Liver (tissue), 8 donors: ENCODE measurements at regions not wholly inside any gene's neighbourhood (a gene's known extent, or its start where the extent isn't known, plus 50 kb on each side); places are given as distances from the start of the nearest gene placed in this dataset.

Source experiments
- DNase-seq: peaks from one replicate; pipeline ENCODE4 v3.0.0-alpha.2; 2017; ENCODE audit warnings: low spot score
- H3K27ac ChIP-seq, 2 donors: one replicate each; pipeline ENCODE4 v1.7.0; 2013; ENCODE audit warnings: inconsistent platforms in 2 of 2, low read length in 2 of 2, control low read depth in 1 of 2, low read depth in 1 of 2, mild to moderate bottlenecking in 1 of 2
- H3K27me3 ChIP-seq, 4 donors: one replicate each; pipeline versions ENCODE4 v1.6.1 to v1.7.0; 2013; ENCODE audit warnings: low read length in 3 of 4, inconsistent platforms in 1 of 4, mild to moderate bottlenecking in 1 of 4, moderate library complexity in 1 of 4; ENCODE audit not compliant: control insufficient read depth in 4 of 4, insufficient read depth in 4 of 4
- H3K36me3 ChIP-seq, 4 donors: one replicate each; pipeline versions ENCODE4 v1.6.1 to v1.7.0; 2013; ENCODE audit warnings: low read length in 3 of 4, mild to moderate bottlenecking in 3 of 4, low read depth in 1 of 4, moderate library complexity in 1 of 4; ENCODE audit not compliant: control insufficient read depth in 4 of 4, insufficient read depth in 3 of 4
- H3K4me1 ChIP-seq, 4 donors: one replicate each; pipeline versions ENCODE4 v1.6.1 to v1.7.0; 2013; ENCODE audit warnings: low read length in 3 of 4, mild to moderate bottlenecking in 3 of 4, moderate library complexity in 1 of 4; ENCODE audit not compliant: control insufficient read depth in 4 of 4, insufficient read depth in 4 of 4
- H3K4me3 ChIP-seq, 3 donors: one replicate each; pipeline versions ENCODE4 v1.6.1 to v1.7.0; 2013; ENCODE audit warnings: low read length in 3 of 3, control low read depth in 1 of 3, low read depth in 1 of 3, mild to moderate bottlenecking in 1 of 3
- H3K9ac ChIP-seq, 2 donors: one replicate each; pipeline ENCODE4 v1.7.0; 2013; ENCODE audit warnings: low read length in 2 of 2, mild to moderate bottlenecking in 2 of 2, moderate library complexity in 2 of 2, control low read depth in 1 of 2, low read depth in 1 of 2
- H3K9me3 ChIP-seq, 4 donors: one replicate each; pipeline versions ENCODE4 v1.6.1 to v1.7.0; 2013; ENCODE audit warnings: low read length in 3 of 4; ENCODE audit not compliant: control insufficient read depth in 4 of 4
- EGR1 ChIP-seq, 2 donors: IDR thresholded peaks; 2 replicates each; pipeline ENCODE4 v1.6.1; 2016 to 2018; ENCODE audit warnings: antibody characterized with exemption in 2 of 2, low read depth in 2 of 2
- FOXA1 ChIP-seq: IDR thresholded peaks from 2 replicates; pipeline ENCODE4 v1.6.1; 2016; ENCODE audit warnings: antibody characterized with exemption
- FOXA2 ChIP-seq: IDR thresholded peaks from 2 replicates; pipeline ENCODE4 v1.6.1; 2016; ENCODE audit warnings: antibody characterized with exemption
- GABPA ChIP-seq, 2 donors: IDR thresholded peaks in 1 of 2; conservative IDR thresholded peaks in 1 of 2; 2 replicates each; pipeline ENCODE4 v1.6.1; 2016; ENCODE audit warnings: antibody characterized with exemption in 2 of 2, mild to moderate bottlenecking in 1 of 2, moderate library complexity in 1 of 2
- HNF4A ChIP-seq, 2 donors: conservative IDR thresholded peaks; 2 replicates each; pipeline ENCODE4 v1.6.1; 2016; ENCODE audit warnings: antibody characterized with exemption in 2 of 2, mild to moderate bottlenecking in 2 of 2
- HNF4G ChIP-seq: IDR thresholded peaks from 2 replicates; pipeline ENCODE4 v1.6.1; 2016; ENCODE audit warnings: antibody characterized with exemption
- JUND ChIP-seq, 2 donors: IDR thresholded peaks; 2 replicates each; pipeline ENCODE4 v1.6.1; 2016; ENCODE audit warnings: antibody characterized with exemption in 2 of 2
- NR2F2 ChIP-seq: IDR thresholded peaks from 2 replicates; pipeline ENCODE4 v1.6.1; 2016; ENCODE audit warnings: antibody characterized with exemption
- RAD21 ChIP-seq, 2 donors: IDR thresholded peaks; 2 replicates each; pipeline ENCODE4 v1.6.1; 2016; ENCODE audit warnings: antibody characterized with exemption in 2 of 2, mild to moderate bottlenecking in 2 of 2
- RXRA ChIP-seq, 2 donors: IDR thresholded peaks; 2 replicates each; pipeline ENCODE4 v1.6.1; 2017 to 2018; ENCODE audit warnings: antibody characterized with exemption in 2 of 2, mild to moderate bottlenecking in 1 of 2
- SP1 ChIP-seq: IDR thresholded peaks from 2 replicates; pipeline ENCODE4 v1.6.1; 2018; ENCODE audit warnings: antibody characterized with exemption, mild to moderate bottlenecking
- TAF1 ChIP-seq: conservative IDR thresholded peaks from 2 replicates; pipeline ENCODE4 v1.6.1; 2016; ENCODE audit warnings: antibody characterized with exemption, mild to moderate bottlenecking
- YY1 ChIP-seq: IDR thresholded peaks from 2 replicates; pipeline ENCODE4 v1.6.1; 2016; ENCODE audit warnings: antibody characterized with exemption, mild to moderate bottlenecking
- WGBS: extraction: QIAGEN DNeasy Blood & Tissue Kit; methylation state at CpG from one replicate; pipeline ENCODE4 v1.1.7; 2013; 5-methylcytosine and 5-hydroxymethylcytosine counted together
- TF ChIP-seq, protein P1 (sequence below): fragments of 150-350 bp; IDR thresholded peaks from 2 replicates; pipeline ENCODE4 v1.5.1; 2017; ENCODE audit warnings: improper control_type of control experiment, low read depth, low read length; ENCODE audit not compliant: missing input control
- TF ChIP-seq, protein P2 (sequence below): IDR thresholded peaks from 2 replicates; pipeline ENCODE4 v1.6.1; 2016; ENCODE audit warnings: antibody characterized with exemption, mild to moderate bottlenecking
- TF ChIP-seq, protein P3 (sequence below): IDR thresholded peaks from 2 replicates; pipeline ENCODE4 v1.6.1; 2016; ENCODE audit warnings: antibody characterized with exemption
- TF ChIP-seq, protein P4 (sequence below): IDR thresholded peaks from 2 replicates; pipeline ENCODE4 v1.6.1; 2016; ENCODE audit warnings: antibody characterized with exemption
- TF ChIP-seq, protein P5 (sequence below): IDR thresholded peaks from 2 replicates; pipeline ENCODE4 v1.6.1; 2016; ENCODE audit warnings: antibody characterized with exemption
- donor health status: healthy.
- donor health status: healthy.
- donor health status: healthy.
- donor health status: healthy.
- donor health status: healthy.

DNA sequence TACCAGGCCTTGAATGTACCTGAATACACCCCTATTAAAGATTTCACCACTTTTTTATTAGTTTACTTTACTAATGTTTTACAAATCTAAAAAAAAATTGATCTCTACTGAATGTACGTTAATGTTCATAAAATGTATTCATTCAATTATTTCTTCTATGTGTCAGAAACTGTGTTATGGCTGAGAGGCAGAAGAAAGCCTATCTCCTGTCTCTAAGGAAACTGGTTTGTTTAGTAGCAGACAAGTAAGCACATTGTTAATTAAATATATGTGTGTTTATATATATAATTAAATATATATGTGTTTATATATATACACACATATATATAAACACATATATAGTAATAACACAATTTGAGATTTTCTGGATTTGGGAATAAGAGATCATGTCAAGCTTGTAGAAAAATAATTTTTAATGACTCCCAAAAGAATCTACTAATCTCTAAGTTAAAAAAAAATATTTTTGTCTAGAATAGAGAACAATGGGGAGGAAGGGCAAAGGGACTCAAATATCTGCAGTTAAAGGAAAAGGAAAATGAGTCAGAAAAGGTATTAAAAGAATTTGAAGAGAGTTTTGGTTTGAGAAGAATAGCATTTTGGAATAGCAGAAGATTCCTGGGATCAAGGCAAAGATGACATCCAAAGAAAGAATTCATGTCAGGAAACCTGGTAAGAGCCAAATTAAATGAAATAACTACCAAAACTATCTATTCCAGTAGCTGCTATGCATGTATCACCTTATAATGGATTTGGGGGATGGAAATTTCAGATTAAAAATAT lies 92.1 kb downstream of the CH25H start:
- DNase-seq, result no peak
- Histone ChIP-seq H3K27ac (no peak overlapping the region), H3K4me3 (no peak overlapping the region), H3K9me3 (no peaks in the 10 kb centered on the region), H3K36me3 (no peaks in the 10 kb centered on the region), H3K9ac (no peak overlapping the region), H3K27me3 (no peaks in the 10 kb centered on the region), H3K4me1 (no peaks in the 10 kb centered on the region)
- WGBS, result 76% methylated on average over 1 of the region's 1 CpG
- no peak for TF ChIP-seq YY1
- TF ChIP-seq, protein P1, sequence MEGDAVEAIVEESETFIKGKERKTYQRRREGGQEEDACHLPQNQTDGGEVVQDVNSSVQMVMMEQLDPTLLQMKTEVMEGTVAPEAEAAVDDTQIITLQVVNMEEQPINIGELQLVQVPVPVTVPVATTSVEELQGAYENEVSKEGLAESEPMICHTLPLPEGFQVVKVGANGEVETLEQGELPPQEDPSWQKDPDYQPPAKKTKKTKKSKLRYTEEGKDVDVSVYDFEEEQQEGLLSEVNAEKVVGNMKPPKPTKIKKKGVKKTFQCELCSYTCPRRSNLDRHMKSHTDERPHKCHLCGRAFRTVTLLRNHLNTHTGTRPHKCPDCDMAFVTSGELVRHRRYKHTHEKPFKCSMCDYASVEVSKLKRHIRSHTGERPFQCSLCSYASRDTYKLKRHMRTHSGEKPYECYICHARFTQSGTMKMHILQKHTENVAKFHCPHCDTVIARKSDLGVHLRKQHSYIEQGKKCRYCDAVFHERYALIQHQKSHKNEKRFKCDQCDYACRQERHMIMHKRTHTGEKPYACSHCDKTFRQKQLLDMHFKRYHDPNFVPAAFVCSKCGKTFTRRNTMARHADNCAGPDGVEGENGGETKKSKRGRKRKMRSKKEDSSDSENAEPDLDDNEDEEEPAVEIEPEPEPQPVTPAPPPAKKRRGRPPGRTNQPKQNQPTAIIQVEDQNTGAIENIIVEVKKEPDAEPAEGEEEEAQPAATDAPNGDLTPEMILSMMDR, result no peak
- TF ChIP-seq, protein P2, sequence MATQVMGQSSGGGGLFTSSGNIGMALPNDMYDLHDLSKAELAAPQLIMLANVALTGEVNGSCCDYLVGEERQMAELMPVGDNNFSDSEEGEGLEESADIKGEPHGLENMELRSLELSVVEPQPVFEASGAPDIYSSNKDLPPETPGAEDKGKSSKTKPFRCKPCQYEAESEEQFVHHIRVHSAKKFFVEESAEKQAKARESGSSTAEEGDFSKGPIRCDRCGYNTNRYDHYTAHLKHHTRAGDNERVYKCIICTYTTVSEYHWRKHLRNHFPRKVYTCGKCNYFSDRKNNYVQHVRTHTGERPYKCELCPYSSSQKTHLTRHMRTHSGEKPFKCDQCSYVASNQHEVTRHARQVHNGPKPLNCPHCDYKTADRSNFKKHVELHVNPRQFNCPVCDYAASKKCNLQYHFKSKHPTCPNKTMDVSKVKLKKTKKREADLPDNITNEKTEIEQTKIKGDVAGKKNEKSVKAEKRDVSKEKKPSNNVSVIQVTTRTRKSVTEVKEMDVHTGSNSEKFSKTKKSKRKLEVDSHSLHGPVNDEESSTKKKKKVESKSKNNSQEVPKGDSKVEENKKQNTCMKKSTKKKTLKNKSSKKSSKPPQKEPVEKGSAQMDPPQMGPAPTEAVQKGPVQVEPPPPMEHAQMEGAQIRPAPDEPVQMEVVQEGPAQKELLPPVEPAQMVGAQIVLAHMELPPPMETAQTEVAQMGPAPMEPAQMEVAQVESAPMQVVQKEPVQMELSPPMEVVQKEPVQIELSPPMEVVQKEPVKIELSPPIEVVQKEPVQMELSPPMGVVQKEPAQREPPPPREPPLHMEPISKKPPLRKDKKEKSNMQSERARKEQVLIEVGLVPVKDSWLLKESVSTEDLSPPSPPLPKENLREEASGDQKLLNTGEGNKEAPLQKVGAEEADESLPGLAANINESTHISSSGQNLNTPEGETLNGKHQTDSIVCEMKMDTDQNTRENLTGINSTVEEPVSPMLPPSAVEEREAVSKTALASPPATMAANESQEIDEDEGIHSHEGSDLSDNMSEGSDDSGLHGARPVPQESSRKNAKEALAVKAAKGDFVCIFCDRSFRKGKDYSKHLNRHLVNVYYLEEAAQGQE, result no peak
- TF ChIP-seq FOXA1, result no peak
- TF ChIP-seq, protein P3, sequence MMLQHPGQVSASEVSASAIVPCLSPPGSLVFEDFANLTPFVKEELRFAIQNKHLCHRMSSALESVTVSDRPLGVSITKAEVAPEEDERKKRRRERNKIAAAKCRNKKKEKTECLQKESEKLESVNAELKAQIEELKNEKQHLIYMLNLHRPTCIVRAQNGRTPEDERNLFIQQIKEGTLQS, result no peak
- TF ChIP-seq GABPA (IDR thresholded peaks at IDR 0.05 in 1 of 2, conservative IDR thresholded peaks at IDR 0.05 in 1 of 2), result no peak
- TF ChIP-seq, protein P4, sequence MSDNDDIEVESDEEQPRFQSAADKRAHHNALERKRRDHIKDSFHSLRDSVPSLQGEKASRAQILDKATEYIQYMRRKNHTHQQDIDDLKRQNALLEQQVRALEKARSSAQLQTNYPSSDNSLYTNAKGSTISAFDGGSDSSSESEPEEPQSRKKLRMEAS, result no peak
- TF ChIP-seq EGR1 (IDR thresholded peaks at IDR 0.05; ENCODE audit: low read depth in 2 of 2), result no peak
- TF ChIP-seq HNF4A (conservative IDR thresholded peaks at IDR 0.05), result no peak
- TF ChIP-seq, protein P5, sequence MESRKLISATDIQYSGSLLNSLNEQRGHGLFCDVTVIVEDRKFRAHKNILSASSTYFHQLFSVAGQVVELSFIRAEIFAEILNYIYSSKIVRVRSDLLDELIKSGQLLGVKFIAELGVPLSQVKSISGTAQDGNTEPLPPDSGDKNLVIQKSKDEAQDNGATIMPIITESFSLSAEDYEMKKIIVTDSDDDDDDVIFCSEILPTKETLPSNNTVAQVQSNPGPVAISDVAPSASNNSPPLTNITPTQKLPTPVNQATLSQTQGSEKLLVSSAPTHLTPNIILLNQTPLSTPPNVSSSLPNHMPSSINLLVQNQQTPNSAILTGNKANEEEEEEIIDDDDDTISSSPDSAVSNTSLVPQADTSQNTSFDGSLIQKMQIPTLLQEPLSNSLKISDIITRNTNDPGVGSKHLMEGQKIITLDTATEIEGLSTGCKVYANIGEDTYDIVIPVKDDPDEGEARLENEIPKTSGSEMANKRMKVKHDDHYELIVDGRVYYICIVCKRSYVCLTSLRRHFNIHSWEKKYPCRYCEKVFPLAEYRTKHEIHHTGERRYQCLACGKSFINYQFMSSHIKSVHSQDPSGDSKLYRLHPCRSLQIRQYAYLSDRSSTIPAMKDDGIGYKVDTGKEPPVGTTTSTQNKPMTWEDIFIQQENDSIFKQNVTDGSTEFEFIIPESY, result no peak
- no peak for TF ChIP-seq RAD21 (IDR thresholded peaks at IDR 0.05)
- no peak for TF ChIP-seq TAF1
- no peak for TF ChIP-seq JUND (IDR thresholded peaks at IDR 0.05)
- no peak for TF ChIP-seq RXRA (IDR thresholded peaks at IDR 0.05)
- TF ChIP-seq HNF4G, result no peak
- TF ChIP-seq NR2F2, result no peak
- TF ChIP-seq SP1, result no peak
- no peak for TF ChIP-seq FOXA2
